H9 (cell line): ENCODE measurements at regions not wholly inside any gene's neighbourhood (a gene's known extent, or its start where the extent isn't known, plus 50 kb on each side); places are given as distances from the start of the nearest gene placed in this dataset.

Source experiments
- DNase-seq: peaks from one replicate; pipeline ENCODE4 v3.0.0-alpha.2; 2017
- H2AFZ ChIP-seq: one replicate; pipeline ENCODE4 v1.6.1; 2013; ENCODE audit warnings: mild to moderate bottlenecking, low read length, control low read depth, moderate library complexity
- H2AK5ac ChIP-seq: 2 replicates; pipeline ENCODE4 v1.6.1; 2013; ENCODE audit warnings: low read length, control low read depth, mixed read lengths; ENCODE audit not compliant: insufficient read length
- H2BK120ac ChIP-seq: one replicate; pipeline ENCODE4 v1.6.1; 2013; ENCODE audit warnings: low read depth, mild to moderate bottlenecking, low read length, control low read depth, inconsistent platforms; ENCODE audit not compliant: poor library complexity, severe bottlenecking
- H2BK12ac ChIP-seq: 2 replicates; pipeline ENCODE4 v1.6.1; 2013; ENCODE audit warnings: low read length, control low read depth, mixed read lengths, low read depth; ENCODE audit not compliant: insufficient read length
- H2BK15ac ChIP-seq: 2 replicates; pipeline ENCODE4 v1.6.1; 2013; ENCODE audit warnings: low read depth, low read length, control low read depth
- H2BK20ac ChIP-seq: one replicate; pipeline ENCODE4 v1.6.1; 2013; ENCODE audit warnings: low read depth, mild to moderate bottlenecking, low read length, control low read depth, inconsistent platforms; ENCODE audit not compliant: poor library complexity, severe bottlenecking
- H2BK5ac ChIP-seq: 2 replicates; pipeline ENCODE4 v1.6.1; 2013; ENCODE audit warnings: low read length, control low read depth, mixed read lengths; ENCODE audit not compliant: insufficient read length
- H3K14ac ChIP-seq: 2 replicates; pipeline ENCODE4 v1.6.1; 2013; ENCODE audit warnings: low read length, control low read depth; ENCODE audit not compliant: insufficient read depth
- H3K18ac ChIP-seq: 2 replicates; pipeline ENCODE4 v1.6.1; 2013; ENCODE audit warnings: low read depth, mild to moderate bottlenecking, mixed read lengths, low read length, control low read depth; ENCODE audit not compliant: insufficient read length
- H3K23ac ChIP-seq: 2 replicates; pipeline ENCODE4 v1.6.1; 2013; ENCODE audit warnings: low read length, control low read depth, mixed read lengths, low read depth; ENCODE audit not compliant: insufficient read length
- H3K23me2 ChIP-seq: 2 replicates; pipeline ENCODE4 v1.6.1; 2013; ENCODE audit warnings: low read depth, mild to moderate bottlenecking, mixed read lengths, low read length, control low read depth; ENCODE audit not compliant: insufficient read length, poor library complexity, severe bottlenecking
- H3K27ac ChIP-seq: 2 replicates; pipeline ENCODE4 v1.5.1; 2013; ENCODE audit warnings: low read length, control low read depth, mixed read lengths, low read depth; ENCODE audit not compliant: insufficient read length
- H3K27me3 ChIP-seq: 2 replicates; pipeline ENCODE4 v1.6.1; 2013; ENCODE audit warnings: low read length, control low read depth, inconsistent platforms; ENCODE audit not compliant: insufficient read depth
- H3K4ac ChIP-seq: 2 replicates; pipeline ENCODE4 v1.6.1; 2013; ENCODE audit warnings: low read depth, mild to moderate bottlenecking, control low read depth, inconsistent platforms, low read length, moderate library complexity
- H3K4me1 ChIP-seq: 2 replicates; pipeline ENCODE4 v1.6.1; 2013; ENCODE audit warnings: low read length, control low read depth, inconsistent platforms; ENCODE audit not compliant: insufficient read depth
- H3K4me2 ChIP-seq: 2 replicates; pipeline ENCODE4 v1.6.1; 2013; ENCODE audit warnings: low read length, control low read depth, mixed read lengths; ENCODE audit not compliant: insufficient read length, insufficient read depth
- H3K56ac ChIP-seq: 2 replicates; pipeline ENCODE4 v1.6.1; 2013; ENCODE audit warnings: low read depth, mild to moderate bottlenecking, mixed read lengths, low read length, control low read depth; ENCODE audit not compliant: insufficient read length
- H3K79me1 ChIP-seq: 2 replicates; pipeline ENCODE4 v1.6.1; 2013; ENCODE audit warnings: low read depth, mild to moderate bottlenecking, moderate library complexity, low read length, control low read depth, inconsistent platforms; ENCODE audit not compliant: insufficient read depth, poor library complexity, severe bottlenecking
- H3K79me2 ChIP-seq: 2 replicates; pipeline ENCODE4 v1.6.1; 2013; ENCODE audit warnings: low read length, control low read depth, inconsistent platforms; ENCODE audit not compliant: insufficient read depth
- H3K9ac ChIP-seq: 2 replicates; pipeline ENCODE4 v1.6.1; 2013; ENCODE audit warnings: low read length, control low read depth, mixed read lengths; ENCODE audit not compliant: insufficient read length; ENCODE audit errors: extremely low read depth
- H3K9me3 ChIP-seq: one replicate; pipeline ENCODE4 v1.6.1; 2013; ENCODE audit warnings: low read depth, low read length, inconsistent platforms; ENCODE audit not compliant: control insufficient read depth
- H3T11ph ChIP-seq: one replicate; pipeline ENCODE4 v1.6.1; 2013; ENCODE audit warnings: mild to moderate bottlenecking, low read length, control low read depth, inconsistent platforms
- H4K20me1 ChIP-seq: one replicate; pipeline ENCODE4 v1.6.1; 2013; ENCODE audit not compliant: control insufficient read depth, insufficient read length, insufficient read depth
- H4K5ac ChIP-seq: 2 replicates; pipeline ENCODE4 v1.6.1; 2013; ENCODE audit warnings: low read depth, mild to moderate bottlenecking, mixed read lengths, low read length, control low read depth; ENCODE audit not compliant: insufficient read length
- H4K8ac ChIP-seq: replicated peaks from 2 replicates; pipeline ENCODE4 v1.6.1; 2013; ENCODE audit warnings: low read length, control low read depth, mixed read lengths, low read depth; ENCODE audit not compliant: insufficient read length
- H4K91ac ChIP-seq: 2 replicates; pipeline ENCODE4 v1.6.1; 2013; ENCODE audit warnings: low read depth, mild to moderate bottlenecking, moderate library complexity, mixed read lengths, low read length, control low read depth; ENCODE audit not compliant: insufficient read length
- H3K27ac Mint-ChIP-seq, 3 experiments: 2 replicates in 2 of 3; 3 replicates in 1 of 3; pipeline ENCODE4 v1.8.0; 2020 to 2021; ENCODE audit warnings: mixed read lengths in 3 of 3, mild to moderate bottlenecking in 1 of 3, moderate library complexity in 1 of 3
- H3K27me3 Mint-ChIP-seq: 2 replicates; pipeline ENCODE4 v1.8.0; 2021; ENCODE audit warnings: low read depth, mild to moderate bottlenecking, moderate library complexity, mixed read lengths
- H3K36me3 Mint-ChIP-seq, 3 experiments: 2 replicates in 2 of 3; 3 replicates in 1 of 3; pipeline ENCODE4 v1.8.0; 2020 to 2021; ENCODE audit warnings: low read depth in 3 of 3, mixed read lengths in 3 of 3; ENCODE audit not compliant: insufficient read depth in 1 of 3
- H3K4me1 Mint-ChIP-seq, 2 experiments: 2 replicates each; pipeline ENCODE4 v1.8.0; 2020; ENCODE audit warnings: mixed read lengths in 2 of 2
- H3K4me3 Mint-ChIP-seq, 2 experiments: 2 replicates in 1 of 2; 3 replicates in 1 of 2; pipeline ENCODE4 v1.8.0; 2020 to 2021; ENCODE audit warnings: mild to moderate bottlenecking in 2 of 2, mixed read lengths in 2 of 2, moderate library complexity in 1 of 2
- H3K9me3 Mint-ChIP-seq, 2 experiments: 2 replicates in 1 of 2; 3 replicates in 1 of 2; pipeline ENCODE4 v1.8.0; 2020; ENCODE audit warnings: mild to moderate bottlenecking in 2 of 2, mixed read lengths in 2 of 2, moderate library complexity in 1 of 2
- CTCF ChIP-seq: fragments of 200-600 bp; sonication (generic); conservative IDR thresholded peaks from 3 replicates; pipeline ENCODE4 v1.8.0; 2021; ENCODE audit warnings: antibody characterized with exemption, mild to moderate bottlenecking
- WGBS: extraction: QIAGEN DNeasy Blood & Tissue Kit; methylation state at CpG from one replicate; pipeline ENCODE4 v1.1.7; 2013; ENCODE audit warnings: missing lambda C conversion rate, low lambda C conversion rate, mixed read lengths; ENCODE audit not compliant: insufficient read length; ENCODE audit errors: extremely low coverage; 5-methylcytosine and 5-hydroxymethylcytosine counted together

DNA sequence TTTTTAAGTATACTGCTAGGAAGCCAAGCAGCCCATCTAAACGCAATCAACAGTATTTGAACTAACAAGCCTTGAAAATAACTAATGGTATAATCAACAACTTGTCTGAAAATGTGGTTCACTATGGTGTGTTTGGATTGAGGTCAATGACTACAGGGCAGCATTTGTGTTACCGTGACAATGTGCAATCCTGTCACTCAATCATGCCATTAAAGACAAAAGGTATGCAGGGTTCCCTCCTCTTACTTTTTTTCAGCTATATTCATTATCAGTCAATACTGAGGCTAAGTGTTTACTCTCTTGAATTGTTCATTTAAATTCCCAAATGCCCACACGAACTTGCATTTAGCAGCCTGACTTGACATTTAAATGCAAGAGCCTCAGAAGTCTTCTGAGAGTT, 1099.3 kb upstream of the EPHA6 start:
- no peak overlapping the region for H3K27ac Mint-ChIP-seq
- Histone ChIP-seq H3K23ac (no peak overlapping the region), H3K4me1 (no peaks in the 10 kb centered on the region), H2BK12ac (no peak overlapping the region), H3K79me2 (no peaks in the 10 kb centered on the region), H2BK120ac (no peak overlapping the region), H3K27ac (no peak overlapping the region), H3K9me3 (no peaks in the 10 kb centered on the region), H3K4me2 (no peak overlapping the region), H2AK5ac (no peak overlapping the region), H2AFZ (no peak overlapping the region), H2BK20ac (no peak overlapping the region), H2BK5ac (no peak overlapping the region), H3K27me3 (no peaks in the 10 kb centered on the region), H3K56ac (no peak overlapping the region), H4K8ac (no peak overlapping the region), H3T11ph (no peak overlapping the region), H3K18ac (no peak overlapping the region), H4K20me1 (no peaks in the 10 kb centered on the region), H4K5ac (no peak overlapping the region), H3K79me1 (no peaks in the 10 kb centered on the region), H3K4ac (no peak overlapping the region), H3K9ac (no peak overlapping the region), H2BK15ac (no peak overlapping the region), H4K91ac (no peak overlapping the region), H3K14ac (no peak overlapping the region), H3K23me2 (no peaks in the 10 kb centered on the region)
- no peaks in the 10 kb centered on the region for H3K36me3 Mint-ChIP-seq
- no peaks in the 10 kb centered on the region for H3K9me3 Mint-ChIP-seq
- TF ChIP-seq CTCF, result no peak
- H3K4me3 Mint-ChIP-seq, result no peak overlapping the region
- no CpG with 5 or more reads among the region's 3 CpGs for WGBS
- H3K27me3 Mint-ChIP-seq, result no peaks in the 10 kb centered on the region
- peaks cover 15 to 25% of the 10 kb centered on the region in 2 experiments for H3K4me1 Mint-ChIP-seq
- no peak for DNase-seq
